SIG-M5 (cell line): ENCODE measurements at regions not wholly inside any gene's neighbourhood (a gene's known extent, or its start where the extent isn't known, plus 50 kb on each side); places are given as distances from the start of the nearest gene placed in this dataset.
"Not testable (repeated sequence)": the region's sequence is repeated elsewhere in the genome, so short reads cannot be mapped to it uniquely, and the experiment has no call there.

Source experiments
- DNase-seq: peaks from one replicate; lab custom pipeline; 2025; lab: John Stamatoyannopoulos, UW

GRCh38 chr2:215862351-215862771, 151.0 kb downstream of the MREG start:
- DNase-seq: no peak

GRCh38 chr2:215861607-215862350, 151.6 kb downstream of the MREG start:
- DNase-seq: no peak

GRCh38 chr2:215856080-215856479, 157.3 kb downstream of the MREG start:
- no peak for DNase-seq

- DNase-seq: not testable (repeated sequence)
These were observed 158.0 kb downstream of the MREG start for GRCh38 chr2:215855308-215855707.

- no peak for DNase-seq
These were observed 159.3 kb downstream of the MREG start for GRCh38 chr2:215854008-215854407.

- no peak for DNase-seq
These were observed 161.7 kb downstream of the MREG start for GRCh38 chr2:215851696-215852095.

- DNase-seq: no peak
These were observed 162.3 kb downstream of the MREG start for GRCh38 chr2:215851082-215851481.

GRCh38 chr2:215850380-215850779, 163.0 kb downstream of the MREG start:
- no peak for DNase-seq

- no peak for DNase-seq
These were observed 163.6 kb downstream of the MREG start for GRCh38 chr2:215849771-215850170.

GRCh38 chr2:215848698-215849097, 164.7 kb downstream of the MREG start:
- DNase-seq: no peak

GRCh38 chr2:215848146-215848545, 165.2 kb downstream of the MREG start:
- DNase-seq: no peak

GRCh38 chr2:215847718-215848117, 165.6 kb downstream of the MREG start:
- no peak for DNase-seq

- DNase-seq: no peak
These were observed 166.3 kb downstream of the MREG start for GRCh38 chr2:215847056-215847455.

- peak; percentile 85 for DNase-seq
These were observed 167.3 kb downstream of the MREG start for GRCh38 chr2:215845839-215846586.

GRCh38 chr2:215843579-215843978, 169.8 kb downstream of the MREG start:
- DNase-seq: no peak

GRCh38 chr2:215841175-215841816, 172.1 kb downstream of the MREG start:
- no peak for DNase-seq

- no peak for DNase-seq
These were observed 173.5 kb downstream of the MREG start for GRCh38 chr2:215839816-215840215.

GRCh38 chr2:215839309-215839708, 174.0 kb downstream of the MREG start:
- no peak for DNase-seq

- no peak for DNase-seq
These were observed 176.5 kb downstream of the MREG start for GRCh38 chr2:215836881-215837280.

- DNase-seq: no peak
These were observed 177.7 kb downstream of the MREG start for GRCh38 chr2:215835657-215836056.

GRCh38 chr2:215835231-215835630, 178.1 kb downstream of the MREG start:
- no peak for DNase-seq

- no peak for DNase-seq
These were observed 179.7 kb downstream of the MREG start for GRCh38 chr2:215833531-215834162.
